B cell (primary cell): ENCODE measurements at regions not wholly inside any gene's neighbourhood (a gene's known extent, or its start where the extent isn't known, plus 50 kb on each side); places are given as distances from the start of the nearest gene placed in this dataset.

Experiments used
- ATAC-seq: fragments of 200-7000 bp; cut with Tn5 transposase; one replicate; pipeline ENCODE4 v1.10.0; 2021; ENCODE audit warnings: low read depth, mild to moderate bottlenecking, moderate number of reproducible peaks, moderate library complexity
- CTCF ChIA-PET: fragments of 350-600 bp; sonication (Branson Sonifier 250); formaldehyde crosslinking; loops from one replicate; lab custom pipeline; 2021; ENCODE audit warnings: antibody characterized with exemption, inconsistent platforms; lab: Charles Lee
- POLR2A ChIA-PET: fragments of 350-600 bp; sonication (Branson Sonifier 250); formaldehyde crosslinking; loops from one replicate; lab custom pipeline; 2021; ENCODE audit warnings: antibody characterized with exemption; lab: Charles Lee
- DNase-seq: peaks from one replicate; pipeline ENCODE4 v3.0.0; 2013
- H2AFZ ChIP-seq: 2 replicates; pipeline ENCODE4 v1.6.1; 2012; ENCODE audit warnings: mild to moderate bottlenecking, low read depth, low read length; ENCODE audit not compliant: insufficient read depth, poor library complexity, severe bottlenecking
- H3K27ac ChIP-seq, 2 donors: 1 replicate in 1 of 2; 2 replicates in 1 of 2; pipeline ENCODE4 v1.5.1; 2012 to 2013; ENCODE audit warnings: low read length in 2 of 2, mild to moderate bottlenecking in 2 of 2, moderate library complexity in 1 of 2
- H3K27me3 ChIP-seq, 4 experiments: fragments of 200-600 bp in 1 of 4; sonication (generic) in 1 of 4; replicated peaks in 1 of 4; 1 replicate in 2 of 4; 2 replicates in 2 of 4; pipeline versions ENCODE4 v1.6.1 to v1.7.0; 2013 to 2016; ENCODE audit warnings: low read length in 3 of 4, mild to moderate bottlenecking in 2 of 4, mixed read lengths in 1 of 4, moderate library complexity in 1 of 4; ENCODE audit not compliant: insufficient read depth in 4 of 4, control insufficient read depth in 3 of 4; ENCODE audit errors: control extremely low read depth in 1 of 4
- H3K36me3 ChIP-seq, 2 experiments: replicated peaks in 1 of 2; 1 replicate in 1 of 2; 2 replicates in 1 of 2; pipeline versions ENCODE4 v1.6.1 to v1.7.1; 2013; ENCODE audit warnings: low read length in 1 of 2; ENCODE audit not compliant: insufficient read depth in 2 of 2, control insufficient read depth in 1 of 2; ENCODE audit errors: control extremely low read depth in 1 of 2, extremely low read depth in 1 of 2
- H3K4me1 ChIP-seq, 2 donors: fragments of 200-600 bp in 1 of 2; sonication (generic) in 1 of 2; 1 replicate in 1 of 2; 2 replicates in 1 of 2; pipeline versions ENCODE4 v1.5.1 to v1.6.1; 2013 to 2017; ENCODE audit warnings: low read length in 2 of 2; ENCODE audit not compliant: control insufficient read depth in 2 of 2, insufficient read depth in 2 of 2
- H3K4me2 ChIP-seq: replicated peaks from 2 replicates; pipeline ENCODE3; 2012; ENCODE audit warnings: mild to moderate bottlenecking, low read depth, low read length; ENCODE audit not compliant: poor library complexity, severe bottlenecking
- H3K4me3 ChIP-seq, 5 experiments: fragments of 200-600 bp in 1 of 5; sonication (generic) in 1 of 5; 1 replicate in 3 of 5; 2 replicates in 2 of 5; pipeline versions ENCODE4 v1.5.1 to v1.7.0; 2011 to 2016; ENCODE audit warnings: low read length in 4 of 5, mild to moderate bottlenecking in 4 of 5, low read depth in 2 of 5, control low read depth in 1 of 5, moderate library complexity in 1 of 5; ENCODE audit not compliant: insufficient read depth in 1 of 5; ENCODE audit errors: control extremely low read depth in 1 of 5, extremely low read depth in 1 of 5
- H3K79me2 ChIP-seq: fragments of 200-600 bp; sonication (generic); one replicate; pipeline ENCODE4 v1.6.0; 2016; ENCODE audit warnings: low read length; ENCODE audit not compliant: control insufficient read depth, insufficient read depth
- H3K9ac ChIP-seq: fragments of 200-600 bp; sonication (generic); 2 replicates; pipeline ENCODE4 v1.6.1; 2017; ENCODE audit warnings: mild to moderate bottlenecking, low read length, moderate library complexity
- H3K9me3 ChIP-seq, 3 donors: one replicate each; pipeline versions ENCODE4 v1.6.1 to v1.7.1; 2013; ENCODE audit warnings: low read length in 2 of 3; ENCODE audit not compliant: control insufficient read depth in 2 of 3, insufficient read depth in 1 of 3; ENCODE audit errors: control extremely low read depth in 1 of 3
- H4K20me1 ChIP-seq: 2 replicates; pipeline ENCODE4 v1.6.0; 2012; ENCODE audit warnings: mild to moderate bottlenecking, low read length; ENCODE audit not compliant: insufficient read depth, control insufficient read depth, poor library complexity, severe bottlenecking
- H3K27ac Mint-ChIP-seq: one replicate; pipeline ENCODE4 v1.8.0; 2021; ENCODE audit warnings: mixed read lengths
- H3K27me3 Mint-ChIP-seq: one replicate; pipeline ENCODE4 v1.8.0; 2021; ENCODE audit warnings: mixed read lengths
- H3K4me1 Mint-ChIP-seq: one replicate; pipeline ENCODE4 v1.8.0; 2021; ENCODE audit warnings: mixed read lengths
- H3K4me3 Mint-ChIP-seq: one replicate; pipeline ENCODE4 v1.8.0; 2021; ENCODE audit warnings: mixed read lengths
- H3K9me3 Mint-ChIP-seq: one replicate; pipeline ENCODE4 v1.8.0; 2022; ENCODE audit warnings: mixed read lengths; ENCODE audit not compliant: insufficient read depth
- EZH2 ChIP-seq: IDR thresholded peaks from 2 replicates; pipeline ENCODE4 v1.6.1; 2012; ENCODE audit warnings: borderline replicate concordance, low read depth, mild to moderate bottlenecking, moderate library complexity, low read length; ENCODE audit not compliant: insufficient read depth, poor library complexity, severe bottlenecking
- WGBS: methylation state at CpG from one replicate; pipeline ENCODE4 v1.1.5; 2013; ENCODE audit warnings: missing lambda C conversion rate; ENCODE audit not compliant: insufficient coverage; 5-methylcytosine and 5-hydroxymethylcytosine counted together
- intact Hi-C: fragments of 100-400 bp; cut with micrococcal nuclease; formaldehyde crosslinking; loops from one replicate; pipeline ENCODE4 v1.10.0; 2022
- TF ChIP-seq, protein P1 (sequence below): fragments of 200-600 bp; IDR thresholded peaks from one replicate; pipeline ENCODE4 v1.8.0; 2022; ENCODE audit warnings: antibody characterized with exemption, mild to moderate bottlenecking

DNA sequence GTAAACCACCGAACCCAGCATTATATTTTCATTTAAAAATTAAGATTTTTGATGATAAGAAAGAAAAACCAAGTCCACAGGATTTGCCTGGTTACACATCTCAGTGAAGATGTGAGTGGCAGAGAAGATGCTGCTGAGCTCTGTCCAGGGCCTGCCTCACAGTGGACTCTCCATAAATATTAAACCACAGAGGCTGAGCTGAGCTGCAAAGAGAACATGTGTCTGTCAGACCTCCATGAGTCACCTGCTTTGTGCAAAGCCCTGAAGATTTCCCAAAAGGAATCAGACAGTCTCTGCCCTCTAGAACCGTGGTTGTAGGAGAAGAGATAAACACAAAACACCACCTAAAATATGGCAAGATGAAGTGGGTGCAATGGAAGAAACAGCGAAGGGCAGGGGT is 127.2 kb upstream of the TSC22D1 start:
- H3K4me3 Mint-ChIP-seq, result no peak overlapping the region
- H3K4me1 ChIP-seq, result no peaks in the 10 kb centered on the region
- DNase-seq (no peak), ATAC-seq (no peak)
- ChIA-PET POLR2A (no interaction called here), CTCF (no interaction called here)
- H3K79me2 ChIP-seq, result no peaks in the 10 kb centered on the region
- H4K20me1 ChIP-seq, result no peaks in the 10 kb centered on the region
- H3K27me3 Mint-ChIP-seq, result no peaks in the 10 kb centered on the region
- no peak overlapping the region for H3K9ac ChIP-seq
- no peak overlapping the region for H3K27ac ChIP-seq
- no peaks in the 10 kb centered on the region for H3K36me3 ChIP-seq
- H3K4me2 ChIP-seq, result no peak overlapping the region
- no peaks in the 10 kb centered on the region for H3K27me3 ChIP-seq
- no peak overlapping the region for H3K4me3 ChIP-seq
- no peaks in the 10 kb centered on the region for H3K9me3 Mint-ChIP-seq
- WGBS, result 100% methylated on average over 1 of the region's 3 CpGs
- no peak overlapping the region for H2AFZ ChIP-seq
- no peak overlapping the region for H3K27ac Mint-ChIP-seq
- H3K4me1 Mint-ChIP-seq, result no peaks in the 10 kb centered on the region
- intact Hi-C loops, result no loop called here
- no peaks in the 10 kb centered on the region for H3K9me3 ChIP-seq
- TF ChIP-seq, protein P1, sequence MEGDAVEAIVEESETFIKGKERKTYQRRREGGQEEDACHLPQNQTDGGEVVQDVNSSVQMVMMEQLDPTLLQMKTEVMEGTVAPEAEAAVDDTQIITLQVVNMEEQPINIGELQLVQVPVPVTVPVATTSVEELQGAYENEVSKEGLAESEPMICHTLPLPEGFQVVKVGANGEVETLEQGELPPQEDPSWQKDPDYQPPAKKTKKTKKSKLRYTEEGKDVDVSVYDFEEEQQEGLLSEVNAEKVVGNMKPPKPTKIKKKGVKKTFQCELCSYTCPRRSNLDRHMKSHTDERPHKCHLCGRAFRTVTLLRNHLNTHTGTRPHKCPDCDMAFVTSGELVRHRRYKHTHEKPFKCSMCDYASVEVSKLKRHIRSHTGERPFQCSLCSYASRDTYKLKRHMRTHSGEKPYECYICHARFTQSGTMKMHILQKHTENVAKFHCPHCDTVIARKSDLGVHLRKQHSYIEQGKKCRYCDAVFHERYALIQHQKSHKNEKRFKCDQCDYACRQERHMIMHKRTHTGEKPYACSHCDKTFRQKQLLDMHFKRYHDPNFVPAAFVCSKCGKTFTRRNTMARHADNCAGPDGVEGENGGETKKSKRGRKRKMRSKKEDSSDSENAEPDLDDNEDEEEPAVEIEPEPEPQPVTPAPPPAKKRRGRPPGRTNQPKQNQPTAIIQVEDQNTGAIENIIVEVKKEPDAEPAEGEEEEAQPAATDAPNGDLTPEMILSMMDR, result no peak
- no peak for TF ChIP-seq EZH2

DNA sequence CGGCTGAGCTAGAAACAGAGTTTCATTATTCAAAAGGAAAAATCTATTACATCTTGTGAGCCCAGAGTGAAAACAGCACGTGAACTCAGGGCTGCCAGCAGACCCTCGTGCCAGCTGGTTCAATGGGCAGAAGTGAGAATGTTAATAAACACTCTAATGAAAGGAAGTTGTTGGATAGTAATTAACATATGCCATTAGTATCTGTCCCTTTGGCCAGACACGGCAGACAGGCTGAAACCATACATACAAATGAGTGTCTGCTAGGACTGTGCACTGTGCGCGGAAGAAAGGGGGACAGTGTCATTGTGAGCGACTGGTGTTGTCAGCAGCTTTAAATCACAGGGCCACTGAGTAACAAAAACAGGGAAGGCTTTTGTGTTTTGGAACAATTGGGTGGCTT is 121.9 kb upstream of the TSC22D1 start:
- Histone ChIP-seq H3K36me3 (no peaks in the 10 kb centered on the region), H3K4me2 (no peak overlapping the region), H3K4me1 (no peaks in the 10 kb centered on the region), H3K9ac (no peak overlapping the region), H3K27ac (no peak overlapping the region), H3K9me3 (no peaks in the 10 kb centered on the region), H3K4me3 (no peak overlapping the region), H4K20me1 (no peaks in the 10 kb centered on the region), H3K79me2 (no peaks in the 10 kb centered on the region), H2AFZ (no peak overlapping the region), H3K27me3 (peaks cover 0 to 3% (median 0%) of the 10 kb centered on the region in 4 experiments)
- TF ChIP-seq EZH2, result no peak
- TF ChIP-seq, protein P1, result no peak
- CTCF ChIA-PET, result no interaction called here
- H3K27ac Mint-ChIP-seq, result no peak overlapping the region
- no peak for DNase-seq
- 63% methylated on average over 2 of the region's 7 CpGs for WGBS
- no peaks in the 10 kb centered on the region for H3K4me1 Mint-ChIP-seq
- H3K27me3 Mint-ChIP-seq, result no peaks in the 10 kb centered on the region
- ATAC-seq, result no peak
- H3K9me3 Mint-ChIP-seq, result no peaks in the 10 kb centered on the region
- intact Hi-C loops, result no loop called here
- POLR2A ChIA-PET, result no interaction called here
- H3K4me3 Mint-ChIP-seq, result no peak overlapping the region
